ELF-1 (cell line): ENCODE measurements at regions not wholly inside any gene's neighbourhood (a gene's known extent, or its start where the extent isn't known, plus 50 kb on each side); places are given as distances from the start of the nearest gene placed in this dataset.
"Not testable (repeated sequence)": the region's sequence is repeated elsewhere in the genome, so short reads cannot be mapped to it uniquely, and the experiment has no call there.

Experiments
- DNase-seq: peaks from one replicate; pipeline ENCODE4 v3.0.0-alpha.2; 2016; ENCODE audit warnings: low read depth, low spot score

DNA sequence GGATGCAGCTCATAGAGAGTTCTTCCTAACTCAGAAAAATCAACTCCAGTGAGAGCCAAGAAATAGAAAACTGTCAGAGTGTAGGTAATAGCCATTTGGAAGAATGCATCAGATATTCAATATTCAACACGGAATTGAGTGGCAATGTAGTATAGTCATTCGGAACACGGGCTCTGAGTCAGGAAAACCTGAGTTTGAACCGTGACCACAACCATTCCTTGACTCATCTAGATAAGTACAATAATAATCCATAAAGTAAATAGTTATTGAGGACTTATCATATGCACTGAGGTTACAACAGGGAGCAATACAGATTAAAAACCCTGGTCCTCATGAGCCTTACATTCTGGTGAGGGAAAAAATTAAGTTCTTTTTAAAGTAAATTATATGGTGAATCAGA is 62.6 kb upstream of the PHF21A start:
- DNase-seq, result no peak

DNA sequence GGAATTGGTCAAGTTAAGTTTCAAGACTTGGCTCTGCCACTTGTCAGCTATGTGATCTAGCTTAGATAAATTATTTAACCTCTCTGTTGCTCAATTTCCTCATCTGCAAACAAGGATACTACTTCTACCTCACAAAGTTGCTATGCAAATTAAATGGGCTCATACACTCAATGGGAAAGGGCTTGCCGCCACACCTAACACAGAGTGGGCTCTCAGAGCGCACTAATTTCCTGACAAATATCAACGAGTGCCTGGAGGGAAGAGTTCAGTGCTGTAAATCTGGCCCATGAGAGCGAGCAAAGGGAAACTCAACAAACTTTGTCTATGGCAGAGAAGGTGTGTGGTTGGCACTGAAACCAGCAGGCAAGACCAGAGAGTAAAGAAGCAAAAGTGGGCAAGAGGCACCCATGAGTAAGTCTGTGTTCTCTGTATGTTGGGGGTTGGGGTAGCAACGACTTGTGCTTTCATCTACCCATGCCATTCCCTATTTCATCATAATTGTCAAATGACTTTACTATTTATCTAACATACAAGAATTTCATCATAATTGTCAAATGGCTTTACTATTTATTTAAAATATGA is 60.7 kb upstream of the PHF21A start:
- no peak for DNase-seq

GRCh38 chr11:46181387-46181786 is 60.1 kb upstream of the PHF21A start:
- no peak for DNase-seq

DNA sequence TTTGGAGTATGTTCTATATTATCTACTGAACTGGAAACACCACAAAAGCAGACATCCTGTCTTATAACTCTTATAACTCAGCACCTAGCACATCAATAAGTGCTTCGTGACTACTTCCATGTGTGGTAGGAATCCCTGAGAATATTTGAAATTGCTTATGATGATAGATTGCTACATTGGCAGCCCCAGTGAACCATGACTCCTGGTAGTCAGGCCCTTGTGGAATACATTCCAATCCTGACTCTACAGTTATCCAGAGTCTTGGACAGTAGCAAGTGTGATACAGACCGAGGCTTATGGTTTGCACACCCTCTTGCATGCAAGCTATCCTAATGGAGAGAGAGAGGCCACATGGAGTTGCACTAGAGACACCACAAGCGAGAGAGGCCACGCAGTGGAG is 59.5 kb upstream of the PHF21A start:
- no peak for DNase-seq

- no peak for DNase-seq
Observed at GRCh38 chr11:46178513-46178912, 57.3 kb upstream of the PHF21A start.

GRCh38 chr11:46176421-46176820 is 55.2 kb upstream of the PHF21A start:
- DNase-seq, result no peak

DNA sequence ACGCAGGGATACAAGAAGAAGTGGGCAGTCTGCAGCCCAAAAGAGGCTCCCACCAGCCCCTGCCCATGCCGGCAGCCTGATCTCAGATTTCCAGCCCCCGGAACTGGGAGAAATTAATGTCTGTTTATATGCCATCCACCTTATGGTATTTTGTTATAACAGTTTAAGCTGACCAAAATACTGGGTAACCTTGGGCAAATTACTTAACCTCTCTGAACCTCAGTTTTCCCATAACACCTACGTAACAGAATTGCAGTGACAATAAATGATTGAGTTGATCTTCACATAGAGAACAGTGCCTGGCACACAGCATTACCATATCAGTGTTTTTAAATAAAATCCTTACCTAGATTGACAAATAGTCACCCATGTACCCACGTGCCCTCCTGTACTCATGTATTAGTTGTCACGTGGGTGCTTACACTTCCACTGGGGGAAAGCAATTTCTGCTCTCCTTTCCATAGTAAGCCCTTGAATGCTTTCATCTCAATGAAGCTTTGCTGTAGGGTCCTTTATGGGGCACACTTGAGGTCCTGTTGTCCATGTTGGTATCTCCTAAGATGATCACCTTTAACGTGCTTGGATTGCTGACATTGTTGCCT is 54.2 kb upstream of the PHF21A start:
- DNase-seq, result no peak

DNA sequence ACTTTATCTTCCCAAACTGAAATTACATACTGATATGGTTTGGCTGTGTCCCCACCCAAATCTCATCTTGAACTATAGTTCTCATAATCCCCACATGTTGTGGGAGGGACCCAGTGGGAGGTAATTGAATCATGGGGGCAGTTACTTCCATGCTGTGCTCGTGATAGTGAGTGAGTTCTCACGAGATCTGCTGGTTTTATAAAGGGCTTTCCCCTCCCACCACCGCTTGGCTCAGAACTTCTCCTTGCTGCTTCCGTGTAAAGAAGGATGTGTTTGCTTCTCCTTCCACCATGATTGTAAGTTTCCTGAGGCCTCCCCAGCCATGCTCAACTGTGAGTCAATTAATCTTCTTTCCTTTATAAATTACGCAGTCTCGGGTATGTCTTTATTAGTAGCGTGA is 50.4 kb upstream of the PHF21A start:
- DNase-seq, result not testable (repeated sequence)
